HG03575 (cell line): ENCODE measurements at regions not wholly inside any gene's neighbourhood (a gene's known extent, or its start where the extent isn't known, plus 50 kb on each side); places are given as distances from the start of the nearest gene placed in this dataset.
"Not testable (repeated sequence)": the region's sequence is repeated elsewhere in the genome, so short reads cannot be mapped to it uniquely, and the experiment has no call there.

Source experiments
- ATAC-seq: cut with Tn5 transposase; IDR thresholded peaks from one replicate; pipeline ENCODE4 v1.9.1; 2021; ENCODE audit not compliant: unreplicated experiment, insufficient number of reproducible peaks, low FRiP score; ENCODE audit errors: extremely low read depth

- no peak for ATAC-seq
These were observed 805.2 kb downstream of the DHX35 start for GRCh38 chr20:39767352-39767751.

- no peak for ATAC-seq
These were observed 804.2 kb downstream of the DHX35 start for GRCh38 chr20:39766333-39766732.

GRCh38 chr20:39762716-39763115 lies 800.6 kb downstream of the DHX35 start:
- no peak for ATAC-seq

- no peak for ATAC-seq
These were observed 796.7 kb downstream of the DHX35 start for GRCh38 chr20:39758876-39759275.

- no peak for ATAC-seq
These were observed 794.7 kb downstream of the DHX35 start for GRCh38 chr20:39756828-39757227.

- ATAC-seq: no peak
These were observed 794.2 kb downstream of the DHX35 start for GRCh38 chr20:39756369-39756768.

- no peak for ATAC-seq
These were observed 790.2 kb downstream of the DHX35 start for GRCh38 chr20:39752262-39752876.

- ATAC-seq: no peak
These were observed 789.5 kb downstream of the DHX35 start for GRCh38 chr20:39751557-39752137.

- ATAC-seq: no peak
These were observed 783.2 kb downstream of the DHX35 start for GRCh38 chr20:39745380-39745779.

GRCh38 chr20:39738651-39739050 lies 776.5 kb downstream of the DHX35 start:
- ATAC-seq: no peak

- no peak for ATAC-seq
These were observed 774.5 kb downstream of the DHX35 start for GRCh38 chr20:39736434-39737327.

GRCh38 chr20:39725513-39725912 lies 763.4 kb downstream of the DHX35 start:
- not testable (repeated sequence) for ATAC-seq

- no peak for ATAC-seq
These were observed 757.1 kb downstream of the DHX35 start for GRCh38 chr20:39719293-39719692.

- no peak for ATAC-seq
These were observed 755.8 kb downstream of the DHX35 start for GRCh38 chr20:39717936-39718335.

GRCh38 chr20:39716796-39717341 lies 754.7 kb downstream of the DHX35 start:
- no peak for ATAC-seq

- ATAC-seq: no peak
These were observed 751.1 kb downstream of the DHX35 start for GRCh38 chr20:39713076-39713840.

GRCh38 chr20:39706184-39706663 lies 744.1 kb downstream of the DHX35 start:
- no peak for ATAC-seq

GRCh38 chr20:39705032-39705431 lies 742.9 kb downstream of the DHX35 start:
- no peak for ATAC-seq

GRCh38 chr20:39703357-39703756 lies 741.2 kb downstream of the DHX35 start:
- ATAC-seq: not testable (repeated sequence)
